ENCODE measurements at regions not wholly inside any gene's neighbourhood (a gene's known extent, or its start where the extent isn't known, plus 50 kb on each side); places are given as distances from the start of the nearest gene placed in this dataset.
"Not testable (repeated sequence)": the region's sequence is repeated elsewhere in the genome, so short reads cannot be mapped to it uniquely, and the experiment has no call there.

DNA sequence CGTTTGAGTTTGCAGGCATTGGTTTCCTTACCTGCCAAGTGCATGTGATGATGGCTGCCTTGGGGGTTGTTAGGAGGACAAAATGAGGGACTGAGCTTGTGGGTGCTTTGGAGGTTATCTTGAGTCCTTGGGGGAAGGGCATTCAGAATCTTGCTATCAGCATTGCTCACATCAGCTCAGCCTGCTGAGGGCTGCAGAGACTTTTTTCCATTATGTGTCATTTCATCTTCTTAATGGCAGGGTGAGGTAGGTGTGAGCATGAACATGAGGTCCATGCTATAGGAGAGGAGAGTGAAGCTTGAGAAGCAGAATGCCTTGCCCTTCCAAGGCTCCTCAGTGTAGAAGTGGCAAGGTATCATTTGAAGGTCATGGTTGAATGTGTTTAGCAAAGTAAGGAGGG is 112.3 kb downstream of the MIAT start:
- no peak for DNase-seq (ENCODE audit: low spot score)

DNA sequence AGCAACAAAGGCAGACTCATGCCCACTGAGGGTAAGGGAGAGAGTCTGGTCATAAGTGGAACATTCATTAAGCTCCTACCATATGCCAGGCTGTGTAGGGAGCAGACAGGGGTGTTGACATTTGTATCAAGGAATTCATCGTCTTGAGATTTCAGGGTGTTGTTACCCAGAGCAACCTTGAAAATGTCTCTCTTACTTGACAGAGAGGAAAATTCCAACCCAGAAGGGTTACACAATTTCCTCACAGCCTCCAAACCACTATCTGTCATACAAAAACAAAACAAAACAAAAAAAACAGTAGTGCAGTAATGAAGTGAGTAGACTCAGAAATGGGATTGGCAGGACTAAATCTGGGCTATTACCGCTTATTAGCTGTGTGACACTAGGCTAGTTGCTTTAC is 113.2 kb downstream of the MIAT start:
- no peak for DNase-seq (ENCODE audit: low spot score)

DNA sequence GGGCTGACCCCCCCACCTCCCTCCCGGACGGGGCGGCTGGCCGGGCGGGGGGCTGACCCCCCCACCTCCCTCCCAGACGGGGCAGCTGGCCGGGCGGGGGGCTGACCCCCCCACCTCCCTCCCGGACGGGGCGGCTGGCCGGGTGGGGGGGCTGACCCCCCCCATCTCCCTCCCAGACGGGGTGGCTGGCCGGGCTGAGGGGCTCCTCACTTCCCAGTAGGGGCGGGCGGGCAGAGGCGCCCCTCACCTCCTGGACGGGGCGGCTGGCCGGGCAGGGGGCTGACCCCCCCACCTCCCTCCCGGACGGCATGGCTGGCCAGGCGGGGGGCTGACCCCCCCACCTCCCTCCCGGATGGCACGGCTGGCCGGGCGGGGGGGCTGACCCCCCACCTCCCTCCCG is 115.7 kb downstream of the MIAT start:
- not testable (repeated sequence) for DNase-seq (ENCODE audit: low spot score)

DNA sequence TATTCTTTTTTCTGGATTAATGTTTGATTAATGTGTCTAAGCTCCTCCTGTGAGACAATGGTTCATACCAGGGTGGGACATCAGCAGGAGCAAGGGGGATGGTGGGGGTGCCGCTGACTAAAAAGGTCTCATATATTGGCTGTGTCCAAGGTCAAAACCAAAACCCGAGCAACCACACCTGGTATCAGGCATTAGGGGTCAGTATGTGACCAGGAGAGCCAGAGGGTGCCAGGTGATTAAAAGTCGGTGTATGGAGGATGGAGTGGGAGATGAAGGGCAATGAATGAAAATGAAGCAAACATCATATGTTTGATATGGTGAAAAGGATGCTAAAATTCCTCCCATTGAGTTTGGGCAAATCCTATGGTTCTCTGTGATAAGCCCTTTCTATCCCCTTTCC is 118.0 kb downstream of the MIAT start:
- no peak for DNase-seq (ENCODE audit: low spot score)

DNA sequence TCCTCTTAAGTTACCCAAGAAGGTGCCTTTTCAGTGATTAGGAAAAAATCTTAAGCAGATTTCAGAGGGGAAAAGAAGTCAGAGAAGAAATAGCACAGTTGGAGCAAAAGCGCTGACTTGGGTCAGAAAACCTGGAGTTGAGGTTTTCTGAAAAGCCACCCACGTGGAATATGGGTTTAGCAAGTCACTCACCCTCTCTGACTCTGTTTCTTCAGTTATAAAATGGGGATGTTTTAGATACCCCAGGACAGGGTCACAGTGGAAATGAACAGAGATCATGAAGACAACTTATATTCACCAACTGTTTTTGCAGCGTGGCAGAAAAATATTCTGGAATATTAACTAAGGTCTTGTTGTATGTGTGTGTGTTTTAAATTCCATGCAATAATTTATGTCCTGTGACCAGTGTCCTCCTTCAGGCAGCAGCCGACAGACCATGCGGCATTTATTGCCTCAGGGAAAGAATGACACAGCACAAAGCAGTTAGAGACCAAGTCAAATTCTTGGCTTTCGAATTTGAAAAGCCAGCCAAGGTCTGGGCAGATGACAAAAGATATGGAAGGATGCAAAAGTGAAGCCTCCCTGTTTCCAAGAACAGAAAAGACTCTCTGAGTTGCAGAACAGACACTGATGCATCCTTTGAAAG is 119.9 kb downstream of the MIAT start:
- DNase-seq (ENCODE audit: low spot score): no peak

DNA sequence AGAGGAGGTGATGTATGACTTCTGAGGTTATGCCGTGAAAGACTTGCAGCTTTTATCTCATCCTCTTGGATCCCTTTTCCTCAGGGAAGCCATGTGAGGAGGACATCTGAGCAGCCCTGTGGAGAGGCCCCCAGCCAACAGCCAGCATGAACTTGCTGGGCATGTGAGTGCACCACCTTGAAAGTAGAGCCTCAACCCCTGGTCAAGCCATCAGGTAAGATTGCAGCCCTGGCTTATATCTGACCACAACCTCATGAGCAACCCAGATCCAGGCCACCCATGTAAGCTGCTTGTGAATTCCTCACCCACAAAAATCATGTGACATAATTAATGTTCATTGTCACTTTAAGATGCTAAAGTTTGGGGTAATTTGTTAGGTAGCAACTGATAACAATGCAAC is 121.0 kb downstream of the MIAT start:
- no peak for DNase-seq (ENCODE audit: low spot score)

DNA sequence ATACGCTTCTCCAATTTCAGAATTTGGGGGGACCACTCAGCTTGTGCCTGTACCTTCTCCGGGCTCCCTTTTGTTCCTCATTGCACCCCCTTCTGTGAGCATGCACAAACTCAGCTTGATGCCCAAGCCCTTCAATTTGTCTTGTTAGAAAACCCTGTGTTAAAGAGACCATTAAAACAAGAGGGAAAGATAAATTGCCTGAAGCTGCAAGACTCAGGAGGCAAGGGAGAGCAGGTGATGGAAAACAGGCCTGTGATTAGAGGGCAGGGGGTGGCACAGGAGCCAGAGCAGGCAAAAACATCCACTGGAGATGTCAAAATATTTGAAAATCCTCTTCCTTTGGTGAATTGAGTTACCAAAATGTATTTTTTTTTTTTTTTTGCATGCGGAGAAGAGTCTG is 121.7 kb downstream of the MIAT start:
- DNase-seq (ENCODE audit: low spot score): no peak

DNA sequence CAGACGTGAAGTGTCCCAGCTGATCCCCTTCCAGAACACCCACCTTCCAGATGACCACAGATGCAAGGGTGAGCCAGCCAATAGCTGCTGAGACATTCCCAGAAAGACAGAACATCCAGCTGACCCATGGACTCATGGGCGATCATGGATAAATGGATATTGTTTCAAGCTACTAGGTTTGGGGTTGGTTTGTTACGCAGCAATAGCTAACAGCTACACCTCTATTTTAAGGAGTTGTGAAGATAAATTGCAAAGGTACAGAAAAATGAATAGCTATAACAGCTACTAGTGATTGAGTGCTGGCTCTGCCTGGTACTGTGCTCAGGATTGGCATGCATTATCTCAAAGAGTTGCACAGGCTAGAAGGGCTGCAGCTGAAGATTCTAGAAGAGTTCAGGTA is 122.5 kb downstream of the MIAT start:
- DNase-seq (ENCODE audit: low spot score): no peak

DNA sequence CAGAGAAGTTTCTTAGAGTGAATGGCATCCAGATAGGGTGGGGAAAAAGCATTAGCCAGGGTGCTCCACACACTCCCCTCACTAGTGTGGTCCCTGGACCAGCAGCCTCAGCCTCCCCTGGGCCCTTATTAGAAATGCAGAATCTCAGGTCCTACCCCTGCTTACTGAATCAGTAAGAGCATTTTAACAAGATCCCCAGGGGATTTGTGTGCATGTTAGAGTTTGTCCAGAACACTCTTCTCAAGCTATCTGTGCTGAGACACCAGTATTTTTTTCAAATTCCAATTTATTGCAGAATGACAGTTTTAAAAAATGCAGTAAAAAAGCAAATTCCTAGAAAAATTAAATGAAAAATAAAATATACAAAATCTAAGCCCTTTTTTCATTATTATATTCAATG is 123.1 kb downstream of the MIAT start:
- DNase-seq (ENCODE audit: low spot score): no peak

DNA sequence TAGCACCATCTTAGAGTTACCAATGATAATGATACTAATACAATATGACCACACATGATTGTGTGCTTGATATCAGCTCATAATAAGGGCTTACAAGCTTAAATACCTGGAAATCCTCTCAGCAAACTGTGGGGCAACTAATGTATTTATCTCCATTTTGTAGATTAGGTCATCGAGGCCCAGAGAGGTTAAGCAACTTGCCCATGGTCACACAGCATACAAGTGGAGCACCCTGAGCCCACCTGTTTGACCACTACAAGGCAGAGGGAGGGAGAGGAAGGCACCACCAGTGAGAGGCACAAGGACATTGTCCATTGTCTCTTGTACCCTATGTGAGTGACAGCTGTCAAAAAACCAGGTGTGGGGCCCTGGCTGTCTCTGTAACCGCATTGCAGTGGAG is 123.7 kb downstream of the MIAT start:
- no peak for DNase-seq (ENCODE audit: low spot score)

DNA sequence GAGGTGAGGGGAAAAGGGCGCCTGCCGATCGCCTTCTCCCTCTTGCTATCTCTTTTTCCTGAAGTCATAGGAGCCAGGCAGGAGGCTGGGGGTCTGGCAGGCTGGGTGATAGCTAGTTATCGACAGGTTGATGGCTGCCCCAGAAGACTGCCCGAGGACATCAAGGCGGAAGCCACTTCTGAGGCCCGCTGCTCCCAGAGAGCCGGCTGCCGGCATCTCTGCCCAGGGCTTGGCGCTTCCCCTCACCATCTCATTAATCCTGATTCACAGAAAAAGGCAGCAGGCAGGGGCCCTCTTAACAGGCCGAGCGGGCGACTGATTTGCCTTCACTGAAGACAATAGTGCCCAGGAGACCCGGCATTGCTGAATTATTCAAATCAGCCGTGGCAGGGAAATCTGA is 124.2 kb downstream of the MIAT start:
- no peak for DNase-seq (ENCODE audit: low spot score)

DNA sequence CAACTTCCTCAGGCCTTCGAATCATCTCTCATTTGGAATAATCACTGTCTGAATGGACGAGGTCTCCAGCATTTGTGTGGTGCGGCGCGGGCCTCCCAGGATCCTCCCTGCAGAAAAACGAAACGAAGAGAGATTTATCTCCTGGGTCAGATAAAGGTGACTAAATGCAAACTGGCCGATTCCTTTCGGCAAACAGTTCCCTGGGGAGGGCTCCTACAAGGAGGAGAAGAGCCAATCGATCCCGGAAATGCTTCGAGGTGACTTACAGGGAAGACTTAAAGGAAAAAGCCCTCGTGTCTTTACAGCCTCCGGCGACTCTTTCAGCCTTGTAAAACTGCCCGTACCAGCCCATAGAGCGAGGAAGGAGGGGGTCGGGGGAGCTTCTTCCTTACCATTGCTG is 126.5 kb downstream of the MIAT start:
- DNase-seq (ENCODE audit: low spot score): no peak

DNA sequence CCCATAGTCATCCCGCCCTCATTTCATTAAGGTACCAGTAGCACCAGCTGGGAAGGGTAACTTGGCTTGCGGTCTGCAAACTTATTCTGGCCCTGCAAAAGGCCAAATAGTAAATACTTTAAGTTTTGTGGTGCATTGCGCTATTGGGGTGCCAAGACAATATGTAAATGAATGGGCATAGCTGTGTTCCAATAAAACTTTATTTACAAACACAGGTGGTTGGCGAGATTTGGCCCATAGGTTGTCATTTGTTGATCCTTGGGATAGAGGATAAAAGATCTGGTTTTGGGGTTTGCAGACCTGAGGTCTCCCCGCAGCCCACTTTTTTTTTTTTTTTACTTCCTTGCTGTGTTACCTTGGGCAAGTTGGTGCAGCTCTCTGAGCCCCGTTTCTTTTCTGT is 127.4 kb downstream of the MIAT start:
- no peak for DNase-seq (ENCODE audit: low spot score)

DNA sequence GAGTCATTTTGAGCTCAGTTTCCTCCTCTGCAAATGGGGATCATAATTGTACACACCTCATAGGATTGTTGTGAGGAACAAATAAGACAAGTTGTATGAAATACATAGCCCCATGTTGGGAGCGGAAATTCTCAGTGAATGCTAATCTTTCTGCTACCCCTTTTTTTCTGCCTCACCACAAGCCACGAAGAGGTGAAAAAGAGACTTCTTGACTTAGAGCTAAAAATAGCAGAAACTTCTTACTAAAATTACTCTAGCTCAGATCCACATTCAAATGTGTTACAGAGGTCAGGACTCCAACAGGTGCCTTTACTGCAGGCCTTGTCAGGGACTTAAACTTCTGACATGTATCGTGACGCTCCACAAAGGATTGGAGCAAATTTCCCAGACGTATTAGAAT is 128.5 kb downstream of the MIAT start:
- no peak for DNase-seq (ENCODE audit: low spot score)

DNA sequence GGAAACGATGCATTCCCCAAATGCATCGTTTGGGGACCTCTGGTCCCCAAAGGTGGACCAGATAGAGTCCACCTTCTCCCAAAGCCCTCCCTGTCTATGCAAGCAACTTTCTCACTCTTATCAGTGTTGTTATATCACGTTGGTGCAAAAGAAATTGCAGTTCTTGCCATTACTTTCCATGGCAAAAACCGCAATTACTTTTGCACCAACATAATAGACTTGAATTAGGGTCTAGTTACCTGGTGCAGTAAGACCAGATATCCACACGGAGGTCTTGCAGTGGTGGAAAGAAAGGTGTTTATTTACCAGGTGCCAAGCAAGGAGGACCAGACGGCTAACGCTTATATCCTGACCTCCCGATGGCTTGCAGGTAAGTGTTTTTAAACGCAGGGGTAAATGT is 129.0 kb downstream of the MIAT start:
- no peak for DNase-seq (ENCODE audit: low spot score)

DNA sequence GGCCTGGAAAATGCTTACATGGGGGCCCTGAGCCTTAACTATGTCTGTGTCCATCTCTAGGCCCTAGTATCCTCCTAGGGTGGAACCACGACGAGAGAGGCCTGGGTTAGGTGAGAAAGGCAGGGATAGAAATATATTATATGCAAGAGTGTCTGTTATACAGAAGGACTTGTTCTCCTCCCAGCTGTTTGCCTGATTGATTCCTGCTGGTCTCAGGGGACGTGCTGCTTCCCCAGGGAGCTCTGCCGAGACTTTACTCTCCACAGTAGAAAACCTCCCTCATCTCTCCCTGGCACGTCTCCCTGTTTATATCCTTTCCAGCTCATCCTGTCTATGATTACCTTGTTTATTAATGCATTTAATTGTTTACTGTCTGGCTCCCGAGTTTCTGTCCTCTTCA is 132.6 kb downstream of the MIAT start:
- DNase-seq (ENCODE audit: low spot score): no peak

DNA sequence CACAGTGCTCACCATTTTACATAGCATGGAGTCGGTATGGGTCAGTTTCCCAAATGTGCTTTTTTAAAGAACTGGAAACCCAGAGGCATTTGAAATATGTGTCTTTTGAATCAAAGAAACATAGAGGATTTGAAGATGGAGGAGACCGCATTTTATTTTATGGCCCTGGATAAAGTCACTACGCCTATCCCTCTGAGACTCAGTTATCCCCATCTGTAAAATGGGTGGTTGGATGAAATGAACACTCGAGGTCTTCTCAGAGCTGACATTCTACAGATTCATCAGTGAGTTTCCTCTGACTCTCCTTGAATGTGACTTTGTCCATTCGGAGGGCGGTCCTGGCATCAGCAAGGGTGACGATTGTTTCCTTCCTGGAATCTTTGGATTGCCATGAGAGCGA is 135.1 kb downstream of the MIAT start:
- no peak for DNase-seq (ENCODE audit: low spot score)

DNA sequence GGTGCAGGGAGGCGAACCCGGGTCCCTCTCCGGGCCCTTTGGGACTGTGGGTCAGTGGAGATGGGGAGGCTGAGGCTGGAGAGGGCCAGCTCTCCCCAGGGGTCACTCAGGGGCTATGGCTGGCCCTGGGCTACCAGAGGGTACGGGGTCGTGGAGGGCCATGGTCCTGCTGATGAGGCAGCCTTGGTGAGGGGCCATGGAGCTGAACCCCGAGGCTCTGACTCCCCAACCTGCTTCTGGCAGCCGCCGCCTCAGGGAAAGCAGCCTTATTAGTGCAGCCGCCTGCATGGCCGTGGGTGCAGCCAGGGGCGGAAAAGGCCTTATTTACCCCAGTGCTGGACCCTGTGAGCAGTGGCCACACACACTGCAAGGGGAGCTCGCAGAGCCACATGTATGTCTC is 139.4 kb downstream of the MIAT start:
- DNase-seq (ENCODE audit: low spot score): no peak

DNA sequence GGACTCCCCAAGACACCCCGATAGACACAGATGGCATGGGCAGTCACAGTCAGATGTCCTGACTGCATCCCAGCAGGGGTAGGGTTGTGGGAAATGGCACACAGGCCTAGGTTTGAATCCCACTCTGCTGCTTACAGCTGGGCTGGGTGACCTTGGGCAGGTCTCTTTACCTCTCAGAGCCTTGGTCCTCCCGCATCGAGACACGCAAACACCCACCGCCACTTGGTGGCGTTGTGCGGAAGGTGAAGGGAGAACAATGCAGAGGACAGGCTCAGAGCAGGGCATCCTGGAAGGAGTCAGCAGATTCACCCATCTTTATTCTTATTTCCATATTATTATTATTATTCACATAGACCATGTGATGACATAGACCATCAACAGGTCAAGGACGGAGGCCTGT is 140.5 kb downstream of the MIAT start:
- DNase-seq (ENCODE audit: low spot score): no peak

DNA sequence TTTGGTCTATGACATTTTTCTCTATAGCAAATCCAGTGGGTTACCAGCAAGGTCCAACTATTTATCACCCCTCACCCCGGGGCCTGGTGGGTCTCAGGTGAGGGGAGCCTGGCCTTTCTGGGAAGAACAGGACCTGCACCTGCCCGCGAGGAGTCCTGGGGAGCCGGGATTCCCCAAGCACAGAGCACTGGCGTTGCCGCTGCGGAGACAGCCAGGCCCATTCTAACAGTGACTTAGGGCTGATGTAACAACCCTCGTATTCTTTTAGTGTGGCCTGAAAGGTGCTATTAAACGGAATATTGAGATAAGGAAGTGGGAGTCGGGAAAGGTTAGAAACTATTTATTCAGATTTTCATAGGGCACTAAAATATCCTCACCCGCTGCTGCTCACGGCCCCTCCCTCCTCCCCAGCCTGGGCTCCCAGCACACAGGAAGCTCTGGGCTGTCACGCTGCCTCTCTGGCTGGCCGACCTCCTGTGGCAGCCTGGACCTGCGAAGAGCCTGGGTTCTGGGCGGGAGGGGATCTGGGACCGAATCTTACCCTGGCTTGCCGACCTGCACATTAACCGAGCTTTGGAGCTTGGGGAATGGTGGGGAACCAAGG is 141.2 kb downstream of the MIAT start:
- DNase-seq (ENCODE audit: low spot score): no peak

DNA sequence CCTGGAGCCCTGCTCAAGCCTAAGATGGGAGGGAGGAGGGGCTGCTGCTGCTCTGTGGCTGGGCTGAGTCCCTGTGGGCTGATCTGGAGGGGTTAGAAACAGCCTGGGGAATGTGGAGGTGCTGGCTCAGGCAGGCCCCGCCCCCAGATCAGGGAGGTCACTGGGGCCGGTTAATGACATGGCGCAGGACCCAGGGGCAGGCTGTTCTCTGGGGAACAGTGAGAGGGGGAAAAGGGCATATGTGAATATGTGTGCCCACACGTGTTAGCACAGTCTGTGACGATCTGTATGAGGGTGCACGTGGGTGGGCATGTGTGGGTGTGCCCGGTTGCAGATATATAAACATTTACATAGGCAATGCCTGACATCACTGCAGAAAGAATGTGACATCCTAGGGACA is 143.5 kb downstream of the MIAT start:
- no peak for DNase-seq (ENCODE audit: low spot score)

DNA sequence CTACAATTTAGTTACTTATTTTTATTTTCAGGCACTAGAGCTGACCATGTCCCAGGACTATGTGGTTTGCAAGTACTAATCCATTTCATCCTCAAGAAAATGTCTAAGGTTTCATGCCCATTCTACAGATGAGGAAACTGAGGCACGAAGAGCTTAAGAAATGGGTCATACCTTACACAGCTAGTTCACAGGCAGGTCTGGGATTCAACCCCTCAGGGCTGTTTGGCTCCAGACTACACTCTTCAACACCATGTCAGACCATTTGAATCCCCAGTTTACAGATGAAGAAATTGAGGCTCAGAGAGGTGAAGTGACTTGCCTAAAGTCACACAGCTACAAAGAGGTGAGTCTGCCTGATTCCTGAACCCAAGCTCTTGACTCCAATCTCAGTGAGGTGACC is 144.1 kb downstream of the MIAT start:
- DNase-seq (ENCODE audit: low spot score): no peak

DNA sequence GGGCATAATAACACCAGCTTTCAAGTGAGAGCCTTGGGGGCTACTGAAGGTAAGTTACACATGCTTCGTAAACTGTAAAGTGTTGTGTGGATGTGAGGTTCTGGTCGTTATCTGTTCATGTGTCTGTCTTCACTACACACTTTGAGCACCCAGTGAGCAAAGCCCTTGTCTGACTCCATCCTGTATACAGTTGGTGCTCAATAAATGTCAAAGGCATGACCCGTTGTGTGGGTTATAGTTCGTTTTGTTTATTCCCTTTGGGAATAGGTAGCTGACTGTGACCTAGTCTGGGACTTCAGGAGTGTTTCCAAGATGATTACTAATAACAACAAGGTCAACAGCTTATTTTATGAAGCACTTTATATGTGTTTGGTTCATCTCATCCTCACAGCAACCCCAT is 146.9 kb downstream of the MIAT start:
- no peak for DNase-seq (ENCODE audit: low spot score)

DNA sequence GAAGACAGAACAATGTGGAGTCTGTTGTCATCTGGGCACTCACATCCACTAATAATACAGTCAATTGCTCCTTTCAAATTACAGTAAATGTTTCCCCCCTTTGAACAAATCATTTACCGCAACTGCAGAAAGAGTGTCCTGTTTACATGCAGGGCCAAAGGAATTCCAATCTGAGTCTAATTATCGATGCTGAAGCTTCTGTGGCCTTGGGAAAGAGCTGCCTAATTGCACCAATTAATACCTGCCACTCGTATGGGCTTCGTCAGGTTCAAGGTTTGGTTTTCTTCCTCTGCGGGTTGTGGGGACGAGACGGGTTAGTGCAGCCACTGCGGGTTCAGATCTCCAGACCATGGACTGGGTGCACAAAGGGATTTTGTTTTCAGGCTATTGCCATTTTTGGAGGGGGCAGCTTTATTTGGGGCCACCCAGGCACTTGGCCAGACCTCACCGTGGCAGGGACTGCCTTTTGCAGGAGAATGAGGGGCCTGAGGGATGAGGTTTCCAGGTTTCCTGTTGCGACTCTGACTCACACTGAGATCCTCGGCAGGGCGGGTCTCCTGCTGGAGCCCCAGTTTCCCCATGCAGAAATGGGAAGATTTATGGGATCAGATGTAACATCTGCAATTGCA is 147.6 kb downstream of the MIAT start:
- DNase-seq (ENCODE audit: low spot score): no peak

Measured in SW480 (cell line).